NCI-H524 (cell line): ENCODE measurements at regions not wholly inside any gene's neighbourhood (a gene's known extent, or its start where the extent isn't known, plus 50 kb on each side); places are given as distances from the start of the nearest gene placed in this dataset.
"Not testable (repeated sequence)": the region's sequence is repeated elsewhere in the genome, so short reads cannot be mapped to it uniquely, and the experiment has no call there.

Experiments used
- DNase-seq, 2 experiments: peaks; one replicate each; lab custom pipeline; 2025; lab: John Stamatoyannopoulos, UW

DNA sequence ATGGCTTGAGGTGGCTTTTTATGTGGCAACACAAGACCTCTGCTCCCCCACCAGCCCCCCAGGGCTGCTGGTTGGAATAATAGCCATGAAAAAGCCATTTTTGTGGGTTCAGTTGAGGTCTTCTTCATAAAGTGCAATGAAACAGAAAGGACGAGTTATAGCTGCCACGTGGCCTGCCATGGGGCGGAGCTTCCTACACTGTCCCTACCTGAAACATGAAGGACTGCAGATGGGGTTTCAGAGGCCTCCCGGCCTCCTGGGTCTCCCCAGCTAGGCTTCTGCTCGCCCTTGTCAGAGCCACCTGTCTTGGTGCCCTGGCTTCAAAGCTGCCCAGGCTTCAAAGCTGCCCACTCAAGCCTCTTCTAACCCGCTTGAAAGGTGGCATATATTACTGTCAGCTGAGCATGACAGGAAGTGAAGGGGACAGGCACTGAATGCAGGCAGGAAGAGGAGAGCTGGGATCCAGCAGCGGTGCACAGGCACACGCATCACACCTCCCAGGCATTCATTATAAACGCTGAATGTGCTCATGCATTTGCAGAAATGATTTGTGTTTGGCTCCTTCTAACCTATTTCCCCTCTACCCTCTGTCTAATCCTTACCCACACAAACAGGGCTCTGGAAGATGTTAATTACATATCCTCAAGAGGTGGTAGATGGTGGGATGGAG is 245.9 kb upstream of the PODXL start:
- DNase-seq = no peak

DNA sequence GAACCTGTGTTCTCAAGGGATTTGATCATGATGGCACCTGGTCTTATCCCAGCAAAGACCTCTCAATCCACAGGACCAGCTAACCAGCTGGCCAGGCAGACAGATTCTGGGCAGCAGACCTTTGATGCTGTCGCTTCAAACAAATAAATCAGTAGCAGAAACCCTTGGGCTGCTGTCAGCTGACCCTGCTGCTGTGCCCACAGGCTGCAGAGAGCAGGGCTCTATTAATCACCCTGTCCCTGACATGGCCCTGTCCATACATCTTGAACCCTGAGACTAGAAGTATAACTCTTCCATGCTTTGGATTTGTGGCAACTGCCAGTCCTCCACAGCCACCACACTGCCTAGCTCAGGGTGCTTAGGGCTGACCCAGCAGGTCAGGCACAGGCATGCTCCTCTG is 244.1 kb upstream of the PODXL start:
- no peak for DNase-seq

DNA sequence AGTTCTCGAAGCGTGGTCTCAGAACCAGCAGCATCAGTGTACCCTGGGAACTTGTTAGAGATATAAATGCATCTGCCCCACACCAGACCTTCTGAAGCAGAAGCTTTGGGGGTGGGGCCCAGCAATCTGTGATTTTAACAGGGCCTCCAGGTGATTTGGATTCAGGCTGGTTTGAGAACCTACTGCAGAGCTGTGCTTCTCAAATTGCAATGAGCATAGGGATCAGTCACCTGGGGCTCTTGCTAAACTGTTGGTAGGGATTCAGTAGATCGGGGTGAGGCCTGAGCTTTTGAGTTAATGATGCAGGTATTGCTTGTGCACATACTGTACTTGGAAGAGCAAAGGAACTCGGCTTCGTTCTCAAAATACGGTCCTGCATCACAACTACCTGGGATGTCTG is 243.6 kb upstream of the PODXL start:
- DNase-seq = no peak

DNA sequence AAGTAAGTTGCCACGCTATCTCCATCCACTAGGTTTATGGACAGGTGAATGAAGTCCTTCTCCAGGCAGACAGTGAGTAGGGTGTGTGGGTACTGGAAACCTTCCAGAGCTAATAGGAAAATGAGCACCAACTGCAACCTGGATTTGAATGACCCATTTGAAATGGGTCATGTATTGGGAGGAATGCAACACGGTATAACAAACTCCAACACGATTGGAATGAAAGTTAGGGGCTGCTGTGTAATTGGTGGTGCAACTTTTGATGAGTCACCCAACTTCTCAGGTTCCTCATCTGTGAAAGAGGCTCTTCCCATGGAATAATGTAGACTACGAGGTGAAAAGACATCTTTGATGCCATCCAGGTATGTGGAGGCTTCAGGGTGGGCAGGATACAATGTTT is 241.4 kb upstream of the PODXL start:
- no peak for DNase-seq

- DNase-seq = peak; percentile 84 to 93
Observed at GRCh38 chr7:131795400-131795799, 239.0 kb upstream of the PODXL start.

DNA sequence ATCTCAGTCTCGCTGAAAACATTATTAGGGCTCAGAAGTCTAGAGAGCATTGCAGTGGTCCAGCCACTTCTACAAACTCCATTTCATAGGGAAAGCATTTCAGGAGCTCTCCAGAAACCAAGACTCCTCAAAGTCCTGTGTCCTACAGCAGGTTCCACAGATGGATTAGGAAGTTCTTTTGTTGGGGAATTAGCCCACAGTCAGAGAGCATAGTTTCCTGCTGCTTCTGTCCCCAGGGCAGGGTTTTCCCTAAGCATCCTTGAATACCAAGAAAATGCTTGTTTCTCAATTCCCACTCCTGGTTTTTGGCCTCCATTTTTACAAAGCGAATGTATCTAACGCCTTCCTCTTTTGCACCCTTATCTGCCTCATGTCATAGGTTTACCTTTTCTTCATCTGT is 235.9 kb upstream of the PODXL start:
- DNase-seq = no peak

- no peak for DNase-seq
Observed at GRCh38 chr7:131787101-131787500, 230.7 kb upstream of the PODXL start.

DNA sequence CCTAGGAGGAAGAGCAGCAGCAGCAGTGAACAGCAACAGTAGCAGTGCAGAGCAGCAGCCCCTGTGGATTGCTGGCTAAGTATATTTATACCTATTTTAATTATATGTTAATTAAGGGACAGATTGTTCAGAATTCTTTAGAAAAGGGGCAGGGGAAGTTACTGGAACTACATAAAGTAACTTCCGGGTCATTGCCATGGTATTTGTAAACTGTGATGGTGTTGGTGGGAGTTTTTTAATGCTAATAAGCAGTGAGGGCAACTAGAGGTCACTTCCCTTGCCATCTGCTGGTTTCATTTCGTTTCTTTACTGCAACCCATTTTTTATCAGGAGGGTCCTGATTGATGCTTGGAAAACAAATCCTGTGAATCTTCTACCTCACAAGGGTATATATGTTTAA is 229.8 kb upstream of the PODXL start:
- peak in 1 of 2 experiments; percentile 15 for DNase-seq

GRCh38 chr7:131778601-131779000 is 222.2 kb upstream of the PODXL start:
- DNase-seq = no peak

DNA sequence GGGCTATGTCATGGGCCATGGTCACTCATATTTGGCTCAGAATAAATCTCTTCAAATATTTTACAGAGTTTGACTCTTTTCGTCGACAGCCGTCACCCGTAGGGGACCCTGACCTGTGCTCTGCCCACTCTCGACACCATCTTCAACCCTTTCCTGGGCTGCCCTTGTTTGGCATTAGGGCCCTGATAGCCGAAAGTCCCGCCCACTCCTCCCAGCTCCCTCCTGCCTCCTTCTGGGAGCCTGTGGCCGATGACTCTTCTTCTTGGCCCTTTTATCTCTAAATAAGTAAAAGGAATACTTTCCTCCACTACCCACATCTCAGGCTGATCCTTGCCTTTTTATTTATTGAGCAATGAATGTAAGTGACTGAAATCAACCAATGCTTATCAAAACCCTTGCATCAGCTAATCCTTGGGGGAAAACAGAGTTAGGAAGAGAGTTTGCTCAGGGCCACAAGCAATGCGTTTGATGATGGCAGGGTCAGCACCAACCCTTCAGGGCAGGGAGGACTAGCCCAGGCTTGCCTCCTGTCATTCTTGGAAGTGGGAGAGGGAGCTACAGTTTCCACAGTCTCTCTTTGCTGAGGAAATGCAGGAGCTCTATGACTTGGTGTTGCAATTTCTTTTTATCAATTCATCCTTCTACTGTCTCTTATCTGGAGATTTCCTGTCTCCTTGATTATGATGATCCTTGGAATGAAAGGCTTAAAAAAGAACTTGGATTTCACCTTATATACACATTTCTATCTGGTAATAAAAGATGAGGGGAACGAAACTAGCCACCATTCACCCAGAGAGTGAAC is 218.2 kb upstream of the PODXL start:
- no peak for DNase-seq

GRCh38 chr7:131773413-131773812 is 217.0 kb upstream of the PODXL start:
- peak in 1 of 2 experiments; percentile 46 for DNase-seq

- DNase-seq = no peak
Observed at GRCh38 chr7:131769241-131769640, 212.8 kb upstream of the PODXL start.

- DNase-seq = no peak
Observed at GRCh38 chr7:131767591-131767990, 211.2 kb upstream of the PODXL start.

DNA sequence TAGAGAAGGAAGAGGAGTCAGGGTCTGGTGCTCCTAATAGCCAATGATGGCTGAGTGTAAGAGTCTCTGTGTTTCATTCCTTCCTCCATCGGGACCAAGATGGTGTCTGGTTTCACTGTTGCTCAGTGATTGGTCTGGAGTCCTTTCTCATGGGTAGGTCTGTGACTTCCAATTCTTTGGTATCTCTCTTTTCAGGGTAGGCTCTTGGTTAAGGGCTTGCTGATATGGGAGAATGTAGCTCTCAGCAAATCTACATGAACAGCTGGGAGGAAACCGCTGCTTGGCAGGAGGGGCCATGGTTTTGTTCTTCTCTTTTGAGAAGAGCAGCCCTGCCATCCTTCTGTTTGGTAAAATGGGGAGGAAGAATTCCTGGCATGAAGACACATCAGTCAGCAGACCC is 209.1 kb upstream of the PODXL start:
- no peak for DNase-seq

DNA sequence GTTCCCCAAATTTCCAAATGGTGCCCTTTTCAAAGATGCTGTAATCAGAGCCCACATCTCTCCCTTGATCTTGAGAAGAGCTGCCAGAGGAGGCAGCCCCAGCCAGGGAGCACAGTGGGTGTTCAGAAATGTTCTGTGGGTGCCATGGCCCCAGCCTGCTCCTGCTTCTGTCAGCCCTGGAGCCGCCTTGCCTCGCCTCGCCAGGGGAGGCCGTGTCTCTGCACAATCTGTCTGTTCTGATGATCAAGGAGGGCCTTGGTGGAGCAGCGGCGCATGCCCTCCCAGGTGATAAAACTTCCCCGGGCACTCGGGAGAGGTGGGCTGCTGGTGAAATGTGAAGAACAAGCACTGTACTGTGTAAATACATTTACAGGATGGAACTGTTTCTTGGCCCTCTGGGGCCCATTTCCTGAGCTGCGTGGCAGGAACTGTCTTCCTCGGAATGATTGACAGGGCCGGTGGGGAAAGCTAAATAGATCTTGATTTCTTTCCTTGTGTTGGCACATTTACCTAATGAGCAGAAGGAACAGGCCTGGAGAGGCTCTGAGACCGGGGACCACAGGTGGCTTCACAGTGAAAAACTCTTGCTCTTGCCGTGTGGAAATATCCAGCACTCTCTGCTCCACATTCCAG is 207.8 kb upstream of the PODXL start:
- no peak for DNase-seq

GRCh38 chr7:131762753-131763152 is 206.3 kb upstream of the PODXL start:
- no peak for DNase-seq

- DNase-seq = not testable (repeated sequence)
Observed at GRCh38 chr7:131755801-131756200, 199.4 kb upstream of the PODXL start.

GRCh38 chr7:131753620-131754222 is 197.3 kb upstream of the PODXL start:
- DNase-seq = peak; percentile 41 to 70

- no peak for DNase-seq
Observed at GRCh38 chr7:131747658-131748232, 191.3 kb upstream of the PODXL start.

GRCh38 chr7:131745390-131746248 is 189.2 kb upstream of the PODXL start:
- DNase-seq = no peak

DNA sequence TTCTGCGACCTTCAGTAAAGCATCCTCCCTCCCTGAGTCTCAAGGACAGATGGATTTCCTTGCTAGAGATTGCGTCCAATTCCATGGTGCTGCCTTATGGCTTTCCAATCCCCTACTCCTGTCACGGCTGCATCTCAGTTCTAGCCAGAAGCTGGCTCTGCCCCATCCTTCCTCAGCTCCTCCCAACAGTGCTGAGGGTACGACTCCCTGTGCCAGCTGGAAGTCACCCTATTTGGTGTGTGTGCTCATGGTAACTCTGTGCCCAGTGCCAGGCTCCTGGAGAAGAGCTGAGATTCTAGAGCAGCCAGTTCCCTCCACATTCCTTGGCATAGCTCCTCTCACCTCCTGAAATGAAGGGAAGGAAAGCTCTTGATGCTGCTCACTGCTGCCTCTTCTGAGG is 185.0 kb upstream of the PODXL start:
- no peak for DNase-seq
